HEK293 (cell line): ENCODE measurements at regions not wholly inside any gene's neighbourhood (a gene's known extent, or its start where the extent isn't known, plus 50 kb on each side); places are given as distances from the start of the nearest gene placed in this dataset.
"Not testable (repeated sequence)": the region's sequence is repeated elsewhere in the genome, so short reads cannot be mapped to it uniquely, and the experiment has no call there.

Experiments
- BCL11A ChIP-seq: fragments of 450-650 bp; formaldehyde crosslinking; IDR thresholded peaks from 2 replicates; pipeline ENCODE4 v1.5.1; 2016; ENCODE audit warnings: low read depth, missing biosample characterization, missing genetic modification characterization
- ZBTB20 ChIP-seq: fragments of 450-650 bp; formaldehyde crosslinking; IDR thresholded peaks from 2 replicates; pipeline ENCODE4 v1.5.1; 2016; ENCODE audit warnings: missing biosample characterization, missing genetic modification characterization
- TF ChIP-seq, protein P1 (sequence below): fragments of 450-650 bp; IDR thresholded peaks from 2 replicates; pipeline ENCODE4 v1.5.1; 2018; ENCODE audit warnings: missing biosample characterization, missing genetic modification characterization
- TF ChIP-seq, protein P2 (sequence below): IDR thresholded peaks from 2 replicates; pipeline ENCODE4 v1.6.1; 2011; ENCODE audit warnings: mild to moderate bottlenecking, low read depth, low read length, borderline replicate concordance

DNA sequence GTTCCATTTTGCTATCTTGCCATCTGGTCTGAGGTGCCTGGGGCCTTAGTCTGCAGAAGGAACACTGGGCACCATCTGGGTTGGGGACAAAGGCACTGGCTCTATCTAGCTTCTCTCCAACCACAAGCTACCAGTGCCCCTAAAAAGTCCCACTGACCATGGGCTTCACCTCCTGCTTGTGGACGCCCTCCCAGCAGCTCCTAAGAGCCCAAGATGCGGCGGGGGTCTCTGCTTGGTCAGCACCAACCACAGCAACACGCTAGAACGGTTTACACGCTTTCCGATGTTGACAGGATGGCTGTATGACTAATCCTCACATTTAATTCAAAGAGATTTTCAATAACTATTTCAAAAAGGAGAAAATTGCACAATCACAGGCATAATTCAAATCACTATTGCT is 80.4 kb upstream of the TNK2 start:
- TF ChIP-seq, protein P1, sequence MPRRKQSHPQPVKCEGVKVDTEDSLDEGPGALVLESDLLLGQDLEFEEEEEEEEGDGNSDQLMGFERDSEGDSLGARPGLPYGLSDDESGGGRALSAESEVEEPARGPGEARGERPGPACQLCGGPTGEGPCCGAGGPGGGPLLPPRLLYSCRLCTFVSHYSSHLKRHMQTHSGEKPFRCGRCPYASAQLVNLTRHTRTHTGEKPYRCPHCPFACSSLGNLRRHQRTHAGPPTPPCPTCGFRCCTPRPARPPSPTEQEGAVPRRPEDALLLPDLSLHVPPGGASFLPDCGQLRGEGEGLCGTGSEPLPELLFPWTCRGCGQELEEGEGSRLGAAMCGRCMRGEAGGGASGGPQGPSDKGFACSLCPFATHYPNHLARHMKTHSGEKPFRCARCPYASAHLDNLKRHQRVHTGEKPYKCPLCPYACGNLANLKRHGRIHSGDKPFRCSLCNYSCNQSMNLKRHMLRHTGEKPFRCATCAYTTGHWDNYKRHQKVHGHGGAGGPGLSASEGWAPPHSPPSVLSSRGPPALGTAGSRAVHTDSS (tag by site-specific recombination): not testable (repeated sequence)
- not testable (repeated sequence) for TF ChIP-seq ZBTB20, BCL11A
- TF ChIP-seq, protein P2, sequence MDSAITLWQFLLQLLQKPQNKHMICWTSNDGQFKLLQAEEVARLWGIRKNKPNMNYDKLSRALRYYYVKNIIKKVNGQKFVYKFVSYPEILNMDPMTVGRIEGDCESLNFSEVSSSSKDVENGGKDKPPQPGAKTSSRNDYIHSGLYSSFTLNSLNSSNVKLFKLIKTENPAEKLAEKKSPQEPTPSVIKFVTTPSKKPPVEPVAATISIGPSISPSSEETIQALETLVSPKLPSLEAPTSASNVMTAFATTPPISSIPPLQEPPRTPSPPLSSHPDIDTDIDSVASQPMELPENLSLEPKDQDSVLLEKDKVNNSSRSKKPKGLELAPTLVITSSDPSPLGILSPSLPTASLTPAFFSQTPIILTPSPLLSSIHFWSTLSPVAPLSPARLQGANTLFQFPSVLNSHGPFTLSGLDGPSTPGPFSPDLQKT: not testable (repeated sequence)
